ENCODE measurements at regions not wholly inside any gene's neighbourhood (a gene's known extent, or its start where the extent isn't known, plus 50 kb on each side); places are given as distances from the start of the nearest gene placed in this dataset.

- no peak for TF ChIP-seq CTCF (IDR thresholded peaks at IDR 0.05)
- TF ChIP-seq POLR2A (IDR thresholded peaks at IDR 0.05) = no peak
- no peak for TF ChIP-seq EP300 (IDR thresholded peaks at IDR 0.05)
These were observed 536.8 kb downstream of the KCNT2 start for GRCh38 chr1:196071447-196071846.
